ENCODE measurements at regions not wholly inside any gene's neighbourhood (a gene's known extent, or its start where the extent isn't known, plus 50 kb on each side); places are given as distances from the start of the nearest gene placed in this dataset.

- TF ChIP-seq EZH2phosphoT487 (IDR thresholded peaks at IDR 0.05; ENCODE audit: insufficient read depth, low read depth) = no peak
- no peak for TF ChIP-seq EZH2 (IDR thresholded peaks at IDR 0.05; ENCODE audit: insufficient read depth, poor library complexity, severe bottlenecking)
Measured at GRCh38 chr20:22958390-22958789, 76.7 kb upstream of the SSTR4 start.
